ENCODE measurements at regions not wholly inside any gene's neighbourhood (a gene's known extent, or its start where the extent isn't known, plus 50 kb on each side); places are given as distances from the start of the nearest gene placed in this dataset.

DNA sequence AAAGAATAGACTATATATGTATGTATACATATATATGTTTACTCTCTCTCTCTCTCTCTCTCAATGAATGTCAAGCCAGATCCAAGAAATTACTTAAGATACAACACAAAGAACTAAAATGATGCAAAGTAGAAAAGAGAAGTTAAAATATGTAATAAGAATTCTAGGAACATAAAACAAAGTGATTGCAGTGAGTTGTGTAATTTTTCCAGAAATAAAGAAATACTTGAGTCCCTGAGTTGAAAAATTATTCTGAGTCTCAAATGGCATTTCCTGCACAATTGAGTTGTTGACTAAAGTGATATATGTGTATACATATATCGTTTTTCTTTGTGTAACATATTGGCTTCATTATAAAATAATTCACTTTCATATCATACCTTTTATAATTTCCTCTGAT, 262.4 kb downstream of the INSIG2 start:
- TF ChIP-seq, protein P1, sequence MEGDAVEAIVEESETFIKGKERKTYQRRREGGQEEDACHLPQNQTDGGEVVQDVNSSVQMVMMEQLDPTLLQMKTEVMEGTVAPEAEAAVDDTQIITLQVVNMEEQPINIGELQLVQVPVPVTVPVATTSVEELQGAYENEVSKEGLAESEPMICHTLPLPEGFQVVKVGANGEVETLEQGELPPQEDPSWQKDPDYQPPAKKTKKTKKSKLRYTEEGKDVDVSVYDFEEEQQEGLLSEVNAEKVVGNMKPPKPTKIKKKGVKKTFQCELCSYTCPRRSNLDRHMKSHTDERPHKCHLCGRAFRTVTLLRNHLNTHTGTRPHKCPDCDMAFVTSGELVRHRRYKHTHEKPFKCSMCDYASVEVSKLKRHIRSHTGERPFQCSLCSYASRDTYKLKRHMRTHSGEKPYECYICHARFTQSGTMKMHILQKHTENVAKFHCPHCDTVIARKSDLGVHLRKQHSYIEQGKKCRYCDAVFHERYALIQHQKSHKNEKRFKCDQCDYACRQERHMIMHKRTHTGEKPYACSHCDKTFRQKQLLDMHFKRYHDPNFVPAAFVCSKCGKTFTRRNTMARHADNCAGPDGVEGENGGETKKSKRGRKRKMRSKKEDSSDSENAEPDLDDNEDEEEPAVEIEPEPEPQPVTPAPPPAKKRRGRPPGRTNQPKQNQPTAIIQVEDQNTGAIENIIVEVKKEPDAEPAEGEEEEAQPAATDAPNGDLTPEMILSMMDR (IDR thresholded peaks at IDR 0.05; ENCODE audit: low read depth, low read length, poor library complexity, severe bottlenecking), result no peak
- TF ChIP-seq EZH2phosphoT487 (IDR thresholded peaks at IDR 0.05; ENCODE audit: borderline replicate concordance, low read length), result no peak

All from DOHH2 (cell line).